ENCODE measurements at regions not wholly inside any gene's neighbourhood (a gene's known extent, or its start where the extent isn't known, plus 50 kb on each side); places are given as distances from the start of the nearest gene placed in this dataset.
"Not testable (repeated sequence)": the region's sequence is repeated elsewhere in the genome, so short reads cannot be mapped to it uniquely, and the experiment has no call there.

DNA sequence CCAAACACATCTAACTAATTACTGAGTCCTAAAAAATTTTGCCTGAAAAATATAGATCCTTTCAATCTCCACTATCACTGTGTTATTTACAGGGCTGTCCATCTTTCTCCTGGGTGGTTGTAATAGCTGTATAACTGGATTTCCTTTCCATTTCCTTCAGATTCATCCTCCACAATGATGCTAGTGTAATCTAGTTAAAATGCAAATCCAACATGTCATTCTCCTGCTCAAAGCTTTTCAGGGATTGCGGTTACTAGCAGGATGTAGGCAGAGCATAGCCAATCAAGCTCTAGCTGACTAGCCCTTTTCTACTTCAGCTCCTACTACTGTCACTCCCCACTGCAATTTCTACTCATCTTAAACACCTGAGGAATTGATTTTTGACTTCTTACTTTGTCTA lies 283.0 kb downstream of the RAB38 start:
- TF ChIP-seq, protein P1, sequence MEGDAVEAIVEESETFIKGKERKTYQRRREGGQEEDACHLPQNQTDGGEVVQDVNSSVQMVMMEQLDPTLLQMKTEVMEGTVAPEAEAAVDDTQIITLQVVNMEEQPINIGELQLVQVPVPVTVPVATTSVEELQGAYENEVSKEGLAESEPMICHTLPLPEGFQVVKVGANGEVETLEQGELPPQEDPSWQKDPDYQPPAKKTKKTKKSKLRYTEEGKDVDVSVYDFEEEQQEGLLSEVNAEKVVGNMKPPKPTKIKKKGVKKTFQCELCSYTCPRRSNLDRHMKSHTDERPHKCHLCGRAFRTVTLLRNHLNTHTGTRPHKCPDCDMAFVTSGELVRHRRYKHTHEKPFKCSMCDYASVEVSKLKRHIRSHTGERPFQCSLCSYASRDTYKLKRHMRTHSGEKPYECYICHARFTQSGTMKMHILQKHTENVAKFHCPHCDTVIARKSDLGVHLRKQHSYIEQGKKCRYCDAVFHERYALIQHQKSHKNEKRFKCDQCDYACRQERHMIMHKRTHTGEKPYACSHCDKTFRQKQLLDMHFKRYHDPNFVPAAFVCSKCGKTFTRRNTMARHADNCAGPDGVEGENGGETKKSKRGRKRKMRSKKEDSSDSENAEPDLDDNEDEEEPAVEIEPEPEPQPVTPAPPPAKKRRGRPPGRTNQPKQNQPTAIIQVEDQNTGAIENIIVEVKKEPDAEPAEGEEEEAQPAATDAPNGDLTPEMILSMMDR (IDR thresholded peaks at IDR 0.05; ENCODE audit: borderline replicate concordance, insufficient read depth, low read depth, low read length): no peak
- H3K4me3 ChIP-seq (ENCODE audit: low read depth, low read length): no peak overlapping the region

DNA sequence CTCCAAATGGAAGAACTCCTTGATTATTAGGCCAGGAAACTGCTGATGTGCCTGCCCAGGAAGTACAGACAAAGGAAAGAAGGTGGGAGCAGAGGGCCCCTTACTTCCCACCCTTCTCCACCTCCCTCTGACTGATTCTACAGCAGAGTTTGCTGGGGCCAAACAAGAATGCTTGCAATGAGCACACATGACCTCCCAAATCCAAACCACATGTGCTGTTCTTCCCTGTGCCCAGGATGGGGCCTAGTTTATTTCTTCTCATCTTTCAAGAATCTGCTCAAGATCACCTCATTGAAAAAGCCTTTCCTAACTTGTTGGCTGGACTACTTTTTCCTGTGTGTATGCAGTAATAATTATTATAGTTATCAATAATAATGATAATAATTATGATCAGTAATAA lies 286.1 kb downstream of the RAB38 start:
- TF ChIP-seq, protein P1 (IDR thresholded peaks at IDR 0.05; ENCODE audit: borderline replicate concordance, insufficient read depth, low read depth, low read length): no peak
- no peak overlapping the region for H3K4me3 ChIP-seq (ENCODE audit: low read depth, low read length)

DNA sequence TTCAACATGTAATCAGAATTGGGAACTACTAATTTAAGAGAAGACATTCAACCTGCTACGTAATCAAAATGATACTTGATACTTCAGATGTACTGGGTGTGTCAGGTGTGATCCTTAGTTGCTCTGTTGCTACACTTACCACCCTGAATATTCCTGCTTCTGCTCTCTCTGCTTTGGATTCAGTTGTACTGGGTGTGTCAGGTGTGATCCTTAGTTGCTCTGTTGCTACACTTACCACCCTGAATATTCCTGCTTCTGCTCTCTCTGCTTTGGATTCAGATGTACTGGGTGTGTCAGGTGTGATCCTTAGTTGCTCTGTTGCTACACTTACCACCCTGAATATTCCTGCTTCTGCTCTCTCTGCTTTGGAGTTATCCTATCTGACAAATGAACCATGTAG lies 290.2 kb downstream of the RAB38 start:
- not testable (repeated sequence) for H3K4me3 ChIP-seq (ENCODE audit: low read depth, low read length)

DNA sequence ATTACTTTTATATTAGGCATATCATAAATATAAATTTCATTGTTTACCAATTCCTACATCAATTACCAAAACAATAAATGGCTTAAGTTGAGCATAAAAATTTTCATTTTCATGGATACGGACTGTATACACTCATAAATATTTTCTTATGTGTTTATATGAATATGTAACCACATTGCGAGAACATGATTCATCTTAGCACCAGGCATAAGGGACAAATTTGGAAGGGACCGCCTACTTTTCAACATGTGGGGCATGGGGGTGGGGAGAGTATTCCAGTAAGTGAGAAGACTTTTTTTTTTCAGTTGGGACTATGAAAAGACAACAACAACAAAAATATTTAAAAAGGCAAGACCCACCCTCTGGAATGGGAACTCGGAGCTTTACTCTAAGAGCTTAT lies 296.1 kb downstream of the RAB38 start:
- H3K4me3 ChIP-seq (ENCODE audit: low read depth, low read length): no peak overlapping the region
- TF ChIP-seq, protein P1 (IDR thresholded peaks at IDR 0.05; ENCODE audit: borderline replicate concordance, insufficient read depth, low read depth, low read length): no peak

DNA sequence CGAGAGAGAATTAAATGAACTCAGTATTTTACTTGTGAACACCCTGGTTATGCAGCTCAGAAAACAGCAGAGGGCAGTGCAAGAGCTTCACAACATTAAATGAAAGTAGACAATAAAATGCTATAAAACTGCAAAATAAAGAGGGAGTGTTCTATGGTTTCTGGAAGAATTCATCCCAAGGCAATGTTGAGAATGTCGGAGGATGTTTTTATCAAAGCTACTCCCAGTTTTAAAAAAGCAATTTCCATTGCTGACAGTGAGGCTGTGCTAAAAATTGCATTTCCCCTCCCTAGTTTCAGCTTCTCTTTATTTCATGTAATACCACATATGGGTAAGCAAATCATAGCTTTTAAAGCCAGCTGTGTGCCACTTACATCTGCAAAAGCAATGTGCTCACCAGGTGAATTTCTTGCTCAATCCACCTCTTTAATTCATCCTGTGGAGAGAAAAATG lies 296.8 kb downstream of the RAB38 start:
- TF ChIP-seq, protein P1 (IDR thresholded peaks at IDR 0.05; ENCODE audit: borderline replicate concordance, insufficient read depth, low read depth, low read length): peak; percentile 31; the same call in 1 of the 2 replicates
- no peak overlapping the region for H3K4me3 ChIP-seq (ENCODE audit: low read depth, low read length)

DNA sequence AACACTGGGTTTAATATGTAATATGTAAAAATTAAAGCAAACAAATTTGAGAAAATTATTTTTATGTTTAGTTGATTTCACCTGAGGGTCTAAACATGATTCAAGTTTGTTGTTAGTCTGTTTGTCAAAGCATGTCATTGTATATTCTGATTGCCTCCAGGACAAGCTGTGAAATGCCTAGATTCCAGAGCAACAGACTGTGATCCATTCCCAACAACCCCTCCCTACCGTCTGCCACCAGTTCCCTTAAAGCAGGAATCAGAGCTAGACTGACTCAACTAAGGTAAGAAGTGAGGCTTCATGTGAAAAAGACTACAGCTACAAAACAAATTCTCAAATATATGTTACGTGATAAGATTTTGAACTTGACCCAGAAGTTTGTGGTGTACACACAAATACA lies 304.2 kb downstream of the RAB38 start:
- no peak overlapping the region for H3K4me3 ChIP-seq (ENCODE audit: low read depth, low read length)
- TF ChIP-seq, protein P1 (IDR thresholded peaks at IDR 0.05; ENCODE audit: borderline replicate concordance, insufficient read depth, low read depth, low read length): no peak

DNA sequence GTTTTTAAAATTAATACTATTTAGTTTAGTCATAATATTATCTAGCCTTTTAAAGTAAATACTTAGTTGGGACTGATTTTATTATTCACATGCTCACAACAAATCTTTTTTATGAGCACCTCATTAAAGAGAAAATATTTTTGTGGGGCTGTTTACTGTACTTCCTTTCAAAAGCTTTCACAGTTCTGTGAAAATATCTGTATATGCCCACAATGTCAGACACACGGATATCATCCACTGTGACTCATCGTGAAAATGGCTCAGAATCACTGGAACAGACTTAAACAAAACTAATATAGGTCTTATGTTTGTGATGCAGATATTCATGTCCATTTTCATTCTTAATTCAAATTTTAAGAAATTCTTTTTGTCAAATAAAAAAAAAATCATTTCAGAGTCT lies 305.2 kb downstream of the RAB38 start:
- TF ChIP-seq, protein P1 (IDR thresholded peaks at IDR 0.05; ENCODE audit: borderline replicate concordance, insufficient read depth, low read depth, low read length): no peak
- no peak overlapping the region for H3K4me3 ChIP-seq (ENCODE audit: low read depth, low read length)

DNA sequence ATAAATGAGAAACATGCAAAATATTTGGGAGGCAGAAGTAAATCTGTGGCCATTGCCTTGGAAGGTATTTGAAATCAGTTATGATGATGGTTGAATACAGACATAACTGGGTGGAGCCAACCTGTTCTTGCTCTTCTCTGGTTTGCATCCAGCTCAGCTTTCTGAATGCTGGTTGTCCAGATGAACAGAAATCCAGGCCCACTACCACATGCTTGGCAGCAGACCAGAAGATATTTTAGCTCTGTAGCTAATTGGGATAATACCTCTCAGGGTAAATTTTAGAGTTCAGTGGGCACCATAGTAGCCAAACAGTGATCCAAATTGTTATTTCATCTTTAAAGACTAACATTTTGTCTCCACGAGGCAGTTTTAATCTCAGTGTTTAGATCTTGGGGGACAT lies 308.3 kb downstream of the RAB38 start:
- TF ChIP-seq, protein P1 (IDR thresholded peaks at IDR 0.05; ENCODE audit: borderline replicate concordance, insufficient read depth, low read depth, low read length): no peak

More for the DNA sequence above, 308.3 kb downstream of the RAB38 start:
- H3K4me3 ChIP-seq (ENCODE audit: low read depth, low read length): no peak overlapping the region

Data from GM12875 (cell line).